ENCODE measurements at regions not wholly inside any gene's neighbourhood (a gene's known extent, or its start where the extent isn't known, plus 50 kb on each side); places are given as distances from the start of the nearest gene placed in this dataset.
A peak's percentile ranks its signal among the peaks of the same experiment; 100 is the strongest.

DNA sequence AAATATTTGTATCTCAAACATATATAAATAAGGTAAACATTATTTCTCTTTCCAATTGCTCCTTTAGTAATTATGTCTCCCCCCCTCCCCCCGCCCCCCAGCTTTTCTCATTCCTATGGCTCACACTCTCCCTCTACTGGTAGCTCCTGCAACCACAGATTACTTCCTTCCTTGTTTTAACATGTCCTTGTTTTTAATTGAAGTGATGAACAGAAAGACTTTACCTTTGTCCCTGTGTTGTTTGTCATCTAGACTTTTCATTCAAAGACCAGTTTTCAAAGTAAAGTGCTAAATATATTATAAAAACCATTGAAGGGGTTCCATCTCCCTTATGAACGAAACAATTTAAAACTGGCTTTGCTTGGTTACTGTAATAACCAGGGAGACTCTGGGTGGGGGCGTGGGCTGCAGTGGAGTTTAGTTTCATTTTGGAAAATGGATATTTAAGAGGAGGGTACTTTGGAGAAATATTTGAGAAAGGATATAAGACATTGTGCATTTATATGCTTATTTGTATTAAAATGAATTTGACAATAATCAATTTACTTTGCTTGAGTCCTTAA lies 352.9 kb downstream of the RAPGEF2 start:
- 20% methylated on average over 3 of the region's 3 CpGs for WGBS (ENCODE audit: missing lambda C conversion rate)
- TF ChIP-seq HEYL (CRISPR knock-in tag; IDR thresholded peaks at IDR 0.05): no peak
- TF ChIP-seq KDM1A (IDR thresholded peaks at IDR 0.05; ENCODE audit: low read depth): no peak
- TF ChIP-seq RCOR1 (IDR thresholded peaks at IDR 0.05; ENCODE audit: low read depth, low read length): no peak
- TF ChIP-seq, protein P1, sequence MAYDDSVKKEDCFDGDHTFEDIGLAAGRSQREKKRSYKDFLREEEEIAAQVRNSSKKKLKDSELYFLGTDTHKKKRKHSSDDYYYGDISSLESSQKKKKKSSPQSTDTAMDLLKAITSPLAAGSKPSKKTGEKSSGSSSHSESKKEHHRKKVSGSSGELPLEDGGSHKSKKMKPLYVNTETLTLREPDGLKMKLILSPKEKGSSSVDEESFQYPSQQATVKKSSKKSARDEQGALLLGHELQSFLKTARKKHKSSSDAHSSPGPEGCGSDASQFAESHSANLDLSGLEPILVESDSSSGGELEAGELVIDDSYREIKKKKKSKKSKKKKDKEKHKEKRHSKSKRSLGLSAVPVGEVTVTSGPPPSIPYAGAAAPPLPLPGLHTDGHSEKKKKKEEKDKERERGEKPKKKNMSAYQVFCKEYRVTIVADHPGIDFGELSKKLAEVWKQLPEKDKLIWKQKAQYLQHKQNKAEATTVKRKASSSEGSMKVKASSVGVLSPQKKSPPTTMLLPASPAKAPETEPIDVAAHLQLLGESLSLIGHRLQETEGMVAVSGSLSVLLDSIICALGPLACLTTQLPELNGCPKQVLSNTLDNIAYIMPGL (CRISPR knock-in tag; IDR thresholded peaks at IDR 0.05; ENCODE audit: borderline replicate concordance): no peak
- TF ChIP-seq NPAS2 (CRISPR knock-in tag; IDR thresholded peaks at IDR 0.05; ENCODE audit: borderline replicate concordance): no peak
- no peak for TF ChIP-seq NR3C1 (IDR thresholded peaks at IDR 0.05)
- no peak for TF ChIP-seq RFX5 (IDR thresholded peaks at IDR 0.05)
- no peak for TF ChIP-seq CEBPB (IDR thresholded peaks at IDR 0.05)
- TF ChIP-seq, protein P2, sequence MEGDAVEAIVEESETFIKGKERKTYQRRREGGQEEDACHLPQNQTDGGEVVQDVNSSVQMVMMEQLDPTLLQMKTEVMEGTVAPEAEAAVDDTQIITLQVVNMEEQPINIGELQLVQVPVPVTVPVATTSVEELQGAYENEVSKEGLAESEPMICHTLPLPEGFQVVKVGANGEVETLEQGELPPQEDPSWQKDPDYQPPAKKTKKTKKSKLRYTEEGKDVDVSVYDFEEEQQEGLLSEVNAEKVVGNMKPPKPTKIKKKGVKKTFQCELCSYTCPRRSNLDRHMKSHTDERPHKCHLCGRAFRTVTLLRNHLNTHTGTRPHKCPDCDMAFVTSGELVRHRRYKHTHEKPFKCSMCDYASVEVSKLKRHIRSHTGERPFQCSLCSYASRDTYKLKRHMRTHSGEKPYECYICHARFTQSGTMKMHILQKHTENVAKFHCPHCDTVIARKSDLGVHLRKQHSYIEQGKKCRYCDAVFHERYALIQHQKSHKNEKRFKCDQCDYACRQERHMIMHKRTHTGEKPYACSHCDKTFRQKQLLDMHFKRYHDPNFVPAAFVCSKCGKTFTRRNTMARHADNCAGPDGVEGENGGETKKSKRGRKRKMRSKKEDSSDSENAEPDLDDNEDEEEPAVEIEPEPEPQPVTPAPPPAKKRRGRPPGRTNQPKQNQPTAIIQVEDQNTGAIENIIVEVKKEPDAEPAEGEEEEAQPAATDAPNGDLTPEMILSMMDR (IDR thresholded peaks at IDR 0.05): peak; percentile 49
- TF ChIP-seq NFE2L2 (conservative IDR thresholded peaks at IDR 0.05; ENCODE audit: low read length): no peak
- peak; percentile 47 to 60; a peak in 4 of 5 replicates for TF ChIP-seq RAD21 (conservative IDR thresholded peaks at IDR 0.05 in 1 of 2, IDR thresholded peaks at IDR 0.05 in 1 of 2)
- no peak for TF ChIP-seq EHMT2 (IDR thresholded peaks at IDR 0.05; ENCODE audit: low read depth)
- no peak for TF ChIP-seq SMC3 (IDR thresholded peaks at IDR 0.05)
- TF ChIP-seq ZSCAN20 (CRISPR knock-in tag; IDR thresholded peaks at IDR 0.05): no peak
- Histone ChIP-seq H3K27ac (no peak overlapping the region), H3K4me2 (peak overlapping the region; percentile 66), H3K4me3 (peak overlapping the region; percentile 33; the same call in 1 of the 3 replicates), H3K4me1 (no peaks in the 10 kb centered on the region), H3K9me3 (no peaks in the 10 kb centered on the region)
- CTCF ChIA-PET: interaction anchor here (0.7 to 1.0 kb wide), 6 partner anchors 9 to 960 kb away, joined by 3 to 4 read pairs (median 3); no protein-coding TSS in a partner anchor
- ATAC-seq (peak; percentile 74 to 84; a peak in 5 of 6 replicates), FAIRE-seq (no peak), DNase-seq (ENCODE audit: low read depth in 1 of 2, low spot score in 1 of 2) (peak; percentile 49 to 51)
- POLR2A ChIA-PET: no interaction called here

DNA sequence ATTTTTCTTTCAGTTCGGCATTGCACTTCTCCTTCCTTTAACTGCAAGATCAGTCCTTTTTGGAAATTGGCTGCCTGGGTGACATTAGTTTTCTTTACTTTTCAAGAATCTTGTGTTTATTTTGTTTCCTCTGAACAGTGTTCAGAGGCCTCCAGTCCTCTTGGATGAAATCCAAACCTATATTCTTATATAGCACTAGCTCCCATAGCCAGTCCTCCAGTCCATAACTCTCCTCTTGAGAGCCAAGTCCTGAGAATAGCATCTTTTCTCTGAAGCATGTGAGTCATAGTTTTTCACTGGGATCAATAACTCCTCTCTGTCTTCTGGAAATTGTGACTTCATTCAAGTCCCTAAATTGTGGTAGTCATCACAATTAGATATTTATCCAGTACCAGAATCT lies 357.5 kb downstream of the RAPGEF2 start:
- TF ChIP-seq MAFK (IDR thresholded peaks at IDR 0.05; ENCODE audit: partially characterized antibody) (peak; percentile 16), MAZ (IDR thresholded peaks at IDR 0.05; ENCODE audit: borderline replicate concordance, low read depth, low read length) (no peak)
- no peak for FAIRE-seq
- no peak overlapping the region for H3K27ac ChIP-seq
- H3K4me1 ChIP-seq: no peaks in the 10 kb centered on the region
- no peak overlapping the region for H3K4me3 ChIP-seq
- ATAC-seq: no peak
- no peak overlapping the region for H3K4me2 ChIP-seq
- CTCF ChIA-PET: no interaction called here
- H3K9me3 ChIP-seq: peaks cover 4% of the 10 kb centered on the region; the same call in 1 of the 3 replicates
- WGBS (ENCODE audit: missing lambda C conversion rate): 84% methylated on average over 1 of the region's 1 CpG
- DNase-seq (ENCODE audit: low read depth in 1 of 2, low spot score in 1 of 2): no peak
- POLR2A ChIA-PET: no interaction called here

- Histone ChIP-seq H3K9me3 (peaks cover 4% of the 10 kb centered on the region; the same call in 1 of the 3 replicates), H3K27ac (no peak overlapping the region), H3K4me3 (no peak overlapping the region), H3K4me2 (no peak overlapping the region), H3K4me1 (no peaks in the 10 kb centered on the region)
- 32% methylated on average over 2 of the region's 2 CpGs for WGBS (ENCODE audit: missing lambda C conversion rate)
- TF ChIP-seq JUN (IDR thresholded peaks at IDR 0.05): no peak
- no peak for TF ChIP-seq ZC3H11A (IDR thresholded peaks at IDR 0.05)
- TF ChIP-seq MYC (IDR thresholded peaks at IDR 0.05; ENCODE audit: borderline replicate concordance, low read length): no peak
- no peak for TF ChIP-seq HOXA7 (CRISPR knock-in tag; IDR thresholded peaks at IDR 0.05)
- TF ChIP-seq CHD2 (IDR thresholded peaks at IDR 0.05; ENCODE audit: low read length, partially characterized antibody): no peak
- TF ChIP-seq ZSCAN20 (CRISPR knock-in tag; IDR thresholded peaks at IDR 0.05): no peak
- TF ChIP-seq NFE2L2 (conservative IDR thresholded peaks at IDR 0.05; ENCODE audit: low read length): no peak
- no peak for TF ChIP-seq NR3C1 (IDR thresholded peaks at IDR 0.05)
- TF ChIP-seq CHD4 (IDR thresholded peaks at IDR 0.05; ENCODE audit: borderline replicate concordance): no peak
- ChIA-PET CTCF (interaction anchor here (0.8 to 1.2 kb wide), 2 partner anchors 9 to 23 kb away, joined by 3 to 4 read pairs; no protein-coding TSS in a partner anchor), POLR2A (no interaction called here)
- no peak for FAIRE-seq
- no peak for DNase-seq (ENCODE audit: low read depth in 1 of 2, low spot score in 1 of 2)
- ATAC-seq: no peak
Observed at GRCh38 chr4:159463235-159463634, 360.4 kb downstream of the RAPGEF2 start.
